LNCAP (cell line): ENCODE measurements at regions not wholly inside any gene's neighbourhood (a gene's known extent, or its start where the extent isn't known, plus 50 kb on each side); places are given as distances from the start of the nearest gene placed in this dataset.

Experiments used
- TF ChIP-seq, protein P1 (sequence below): fragments of 450-650 bp; IDR thresholded peaks from 2 replicates; pipeline ENCODE4 v1.5.1; 2017; ENCODE audit warnings: mild to moderate bottlenecking

DNA sequence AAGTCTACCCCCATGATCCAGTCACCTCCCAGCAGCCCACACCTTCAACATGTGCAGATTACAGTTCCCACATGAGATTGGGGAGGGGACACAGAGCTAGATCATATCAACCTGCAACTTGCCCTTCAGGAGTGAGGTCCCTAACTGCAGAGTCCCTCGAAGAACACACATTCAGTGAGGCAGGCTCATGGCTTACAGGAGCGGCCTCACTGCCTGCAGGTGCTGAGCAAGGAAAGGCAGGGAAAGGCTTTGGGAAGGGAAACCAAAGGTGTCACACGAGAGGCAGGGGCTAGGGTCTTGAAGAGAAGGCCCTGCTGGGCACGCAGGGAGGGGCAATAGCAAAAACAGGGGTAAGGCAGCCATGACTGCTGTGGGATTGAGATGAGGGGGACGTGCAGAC is 182.4 kb upstream of the CHRNA7 start:
- TF ChIP-seq, protein P1, sequence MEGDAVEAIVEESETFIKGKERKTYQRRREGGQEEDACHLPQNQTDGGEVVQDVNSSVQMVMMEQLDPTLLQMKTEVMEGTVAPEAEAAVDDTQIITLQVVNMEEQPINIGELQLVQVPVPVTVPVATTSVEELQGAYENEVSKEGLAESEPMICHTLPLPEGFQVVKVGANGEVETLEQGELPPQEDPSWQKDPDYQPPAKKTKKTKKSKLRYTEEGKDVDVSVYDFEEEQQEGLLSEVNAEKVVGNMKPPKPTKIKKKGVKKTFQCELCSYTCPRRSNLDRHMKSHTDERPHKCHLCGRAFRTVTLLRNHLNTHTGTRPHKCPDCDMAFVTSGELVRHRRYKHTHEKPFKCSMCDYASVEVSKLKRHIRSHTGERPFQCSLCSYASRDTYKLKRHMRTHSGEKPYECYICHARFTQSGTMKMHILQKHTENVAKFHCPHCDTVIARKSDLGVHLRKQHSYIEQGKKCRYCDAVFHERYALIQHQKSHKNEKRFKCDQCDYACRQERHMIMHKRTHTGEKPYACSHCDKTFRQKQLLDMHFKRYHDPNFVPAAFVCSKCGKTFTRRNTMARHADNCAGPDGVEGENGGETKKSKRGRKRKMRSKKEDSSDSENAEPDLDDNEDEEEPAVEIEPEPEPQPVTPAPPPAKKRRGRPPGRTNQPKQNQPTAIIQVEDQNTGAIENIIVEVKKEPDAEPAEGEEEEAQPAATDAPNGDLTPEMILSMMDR = no peak

- TF ChIP-seq, protein P1 = no peak
Observed at GRCh38 chr15:31848621-31849020, 181.7 kb upstream of the CHRNA7 start.

GRCh38 chr15:31852933-31853799 is 177.1 kb upstream of the CHRNA7 start:
- TF ChIP-seq, protein P1 = no peak

- TF ChIP-seq, protein P1 = no peak
Observed at GRCh38 chr15:31856581-31856980, 173.7 kb upstream of the CHRNA7 start.

DNA sequence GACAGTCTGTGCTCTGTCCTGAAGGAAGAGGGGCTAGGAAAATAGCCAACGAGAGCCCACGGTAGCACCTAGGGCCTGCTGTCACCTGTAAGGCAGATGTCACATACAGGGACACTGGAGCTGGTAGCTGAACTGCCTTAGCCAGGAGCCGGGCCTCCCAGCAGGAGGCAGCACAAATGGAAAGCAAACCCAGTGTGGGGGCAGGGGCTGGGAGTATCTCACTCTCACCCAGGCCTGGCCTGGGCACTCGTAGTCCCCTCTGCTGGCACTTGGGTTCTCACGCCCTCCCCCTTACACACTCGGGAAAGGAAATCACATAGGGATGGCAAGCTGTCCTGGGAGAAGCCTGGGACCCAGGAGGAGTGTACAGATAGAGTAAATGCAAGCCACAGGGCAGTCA is 173.1 kb upstream of the CHRNA7 start:
- TF ChIP-seq, protein P1 = no peak

DNA sequence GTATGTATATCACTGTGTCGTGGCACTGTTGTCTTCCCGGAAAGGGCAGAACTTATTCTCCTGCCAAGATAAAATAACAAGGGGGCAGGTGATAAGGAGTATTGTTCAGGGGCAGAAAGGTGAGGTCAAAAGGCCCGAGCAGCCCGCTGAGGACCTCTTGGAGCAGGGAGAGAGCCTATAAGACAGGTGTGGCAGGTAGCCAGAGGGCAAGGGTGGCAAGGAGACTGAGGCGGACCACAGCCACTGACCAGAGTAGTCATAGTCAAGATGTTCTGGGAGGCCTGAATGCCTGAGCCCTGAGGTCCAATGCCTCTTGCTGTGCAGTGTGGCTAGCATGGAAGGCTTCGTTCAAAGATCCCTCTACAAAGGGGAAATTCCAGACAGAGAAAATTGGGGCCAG is 172.3 kb upstream of the CHRNA7 start:
- TF ChIP-seq, protein P1 = no peak

GRCh38 chr15:31866248-31866647 is 164.1 kb upstream of the CHRNA7 start:
- TF ChIP-seq, protein P1 = no peak
